SK-N-SH (cell line): ENCODE measurements at regions not wholly inside any gene's neighbourhood (a gene's known extent, or its start where the extent isn't known, plus 50 kb on each side); places are given as distances from the start of the nearest gene placed in this dataset.

Experiments used
- CTCF ChIA-PET: fragments of 300-600, 350-600 bp; formaldehyde crosslinking; extraction: SDS; loops from one replicate; lab custom pipeline; 2021; lab: Yijun Ruan, JAX
- POLR2A ChIA-PET: fragments of 350-600 bp; sonication (Branson Sonifier 250); formaldehyde crosslinking; extraction: SDS; loops from one replicate; lab custom pipeline; 2020; ENCODE audit warnings: antibody characterized with exemption, inconsistent platforms; lab: Yijun Ruan, JAX
- DNase-seq: peaks from one replicate; pipeline ENCODE4 v3.0.0; 2012
- H2AFZ ChIP-seq: fragments of 200-600 bp; sonication (generic); 2 replicates; pipeline ENCODE4 v1.8.1; 2016; ENCODE audit warnings: antibody characterized with exemption, mild to moderate bottlenecking, low read depth
- H3F3A ChIP-seq: fragments of 200-600 bp; sonication (generic); replicated peaks from 2 replicates; pipeline ENCODE3; 2016; ENCODE audit warnings: antibody characterized with exemption, mild to moderate bottlenecking; ENCODE audit not compliant: insufficient read depth
- H3K27ac ChIP-seq, 2 experiments: fragments of 200-500 bp in 1 of 2; fragments of 200-600 bp in 1 of 2; sonication (Bioruptor generic) in 1 of 2; sonication (generic), shearing (Covaris generic) in 1 of 2; 2 replicates each; pipeline versions ENCODE4 v1.5.1 to v1.6.1; 2014 to 2016; ENCODE audit warnings: low read depth in 2 of 2, inconsistent platforms in 1 of 2, low read length in 1 of 2, mild to moderate bottlenecking in 1 of 2, mixed read lengths in 1 of 2
- H3K27me3 ChIP-seq: fragments of 200-600 bp; sonication (generic), shearing (Covaris generic); 2 replicates; pipeline ENCODE4 v1.6.1; 2016; ENCODE audit warnings: mixed run types; ENCODE audit not compliant: insufficient read depth
- H3K36me3 ChIP-seq, 2 experiments: fragments of 200-500 bp in 1 of 2; fragments of 200-600 bp in 1 of 2; sonication (Bioruptor generic) in 1 of 2; sonication (generic) in 1 of 2; replicated peaks in 1 of 2; 2 replicates each; pipeline versions ENCODE3 to v1.5.1; 2014 to 2016; ENCODE audit warnings: low read length in 1 of 2, mild to moderate bottlenecking in 1 of 2; ENCODE audit not compliant: insufficient read depth in 2 of 2, control insufficient read depth in 1 of 2
- H3K4me1 ChIP-seq, 2 experiments: fragments of 200-500 bp in 1 of 2; fragments of 200-600 bp in 1 of 2; sonication (Bioruptor generic) in 1 of 2; sonication (generic), shearing (Covaris generic) in 1 of 2; 2 replicates each; pipeline versions ENCODE4 v1.5.1 to v1.6.1; 2014 to 2016; ENCODE audit warnings: low read depth in 1 of 2, low read length in 1 of 2, mixed run types in 1 of 2; ENCODE audit not compliant: insufficient read depth in 2 of 2, control insufficient read depth in 1 of 2
- H3K4me2 ChIP-seq: fragments of 200-600 bp; sonication (generic), shearing (Covaris generic); 2 replicates; pipeline ENCODE4 v1.6.1; 2017; ENCODE audit warnings: mixed run types
- H3K4me3 ChIP-seq, 2 experiments: fragments of 200-500 bp in 1 of 2; fragments of 200-600 bp in 1 of 2; sonication (Bioruptor generic) in 1 of 2; sonication (generic), shearing (Covaris generic) in 1 of 2; 2 replicates each; pipeline versions ENCODE4 v1.5.1 to v1.8.1; 2014 to 2016; ENCODE audit warnings: low read depth in 2 of 2, inconsistent platforms in 1 of 2, low read length in 1 of 2, mild to moderate bottlenecking in 1 of 2, mixed read lengths in 1 of 2, moderate library complexity in 1 of 2
- H3K79me2 ChIP-seq: fragments of 200-600 bp; sonication (generic); 2 replicates; pipeline ENCODE4 v1.8.1; 2017; ENCODE audit warnings: mild to moderate bottlenecking; ENCODE audit not compliant: insufficient read depth
- H3K9ac ChIP-seq: fragments of 200-600 bp; sonication (generic); 2 replicates; pipeline ENCODE4 v1.6.1; 2017; ENCODE audit warnings: mixed run types
- H3K9me2 ChIP-seq: fragments of 200-600 bp; sonication (generic); 2 replicates; pipeline ENCODE4 v1.6.1; 2017; ENCODE audit warnings: mixed run types
- H3K9me3 ChIP-seq: fragments of 200-600 bp; sonication (generic); 2 replicates; pipeline ENCODE4 v1.6.1; 2017; ENCODE audit warnings: mixed run types, mild to moderate bottlenecking, moderate library complexity
- H4K20me1 ChIP-seq: fragments of 200-600 bp; sonication (generic); 2 replicates; pipeline ENCODE4 v1.6.1; 2017; ENCODE audit warnings: mild to moderate bottlenecking, mixed run types; ENCODE audit not compliant: insufficient read depth
- ELF1 ChIP-seq: IDR thresholded peaks from 2 replicates; pipeline ENCODE4 v1.4.0; 2012
- EP300 ChIP-seq, 2 experiments: IDR thresholded peaks; 2 replicates each; pipeline versions ENCODE4 v1.4.0 to v1.6.1; 2012; ENCODE audit warnings: borderline replicate concordance in 1 of 2, low read depth in 1 of 2, low read length in 1 of 2
- FOXJ3 ChIP-seq: sonication (generic); formaldehyde crosslinking; IDR thresholded peaks from 2 replicates; pipeline ENCODE4 v1.5.1; 2020; ENCODE audit warnings: mild to moderate bottlenecking, missing genetic modification reagents
- FOXM1 ChIP-seq: IDR thresholded peaks from 2 replicates; pipeline ENCODE4 v1.4.0; 2012; ENCODE audit warnings: low read depth, mild to moderate bottlenecking
- GABPA ChIP-seq: IDR thresholded peaks from 2 replicates; pipeline ENCODE4 v1.4.0; 2012; ENCODE audit warnings: low read depth, mild to moderate bottlenecking
- GATA2 ChIP-seq: sonication (generic); formaldehyde crosslinking; IDR thresholded peaks from 2 replicates; pipeline ENCODE4 v1.5.0; 2020; ENCODE audit warnings: mild to moderate bottlenecking, missing genetic modification reagents
- NFIC ChIP-seq: IDR thresholded peaks from 2 replicates; pipeline ENCODE4 v1.4.0; 2012; ENCODE audit warnings: borderline replicate concordance
- RAD21 ChIP-seq: IDR thresholded peaks from 2 replicates; pipeline ENCODE4 v1.6.1; 2012; ENCODE audit warnings: mild to moderate bottlenecking, low read length
- RCOR1 ChIP-seq: fragments of 150-350 bp; IDR thresholded peaks from 2 replicates; pipeline ENCODE4 v1.6.1; 2017; ENCODE audit warnings: antibody characterized with exemption, low read length
- RFX5 ChIP-seq: IDR thresholded peaks from 2 replicates; pipeline ENCODE4 v1.6.1; 2012; ENCODE audit warnings: mild to moderate bottlenecking, improper control_type of control experiment, low read length
- RXRA ChIP-seq: IDR thresholded peaks from 2 replicates; pipeline ENCODE4 v1.4.0; 2012; ENCODE audit warnings: low read depth, mild to moderate bottlenecking, borderline replicate concordance
- SIN3A ChIP-seq: IDR thresholded peaks from 2 replicates; pipeline ENCODE4 v1.6.1; 2012; ENCODE audit warnings: low read depth, mild to moderate bottlenecking, low read length, moderate library complexity, borderline replicate concordance
- SMC3 ChIP-seq: IDR thresholded peaks from 2 replicates; pipeline ENCODE4 v1.6.1; 2012; ENCODE audit warnings: low read depth, low read length, improper control_type of control experiment
- WGBS: methylation state at CpG from one replicate; pipeline ENCODE4 v1.1.6; 2017; ENCODE audit warnings: low lambda C conversion rate; 5-methylcytosine and 5-hydroxymethylcytosine counted together
- TF ChIP-seq, protein P1 (sequence below): IDR thresholded peaks from 2 replicates; pipeline ENCODE4 v1.4.0; 2012; ENCODE audit warnings: low read depth, borderline replicate concordance
- TF ChIP-seq, protein P2 (sequence below): fragments of 150-350 bp; IDR thresholded peaks from 2 replicates; pipeline ENCODE4 v1.6.1; 2016; ENCODE audit warnings: mild to moderate bottlenecking, low read depth, low read length
- TF ChIP-seq, protein P3 (sequence below): fragments of 150-350 bp; IDR thresholded peaks from 2 replicates; pipeline ENCODE4 v1.6.1; 2017; ENCODE audit warnings: antibody characterized with exemption, low read length, low read depth, borderline replicate concordance
- TF ChIP-seq, protein P4 (sequence below): IDR thresholded peaks from 2 replicates; pipeline ENCODE4; 2012

DNA sequence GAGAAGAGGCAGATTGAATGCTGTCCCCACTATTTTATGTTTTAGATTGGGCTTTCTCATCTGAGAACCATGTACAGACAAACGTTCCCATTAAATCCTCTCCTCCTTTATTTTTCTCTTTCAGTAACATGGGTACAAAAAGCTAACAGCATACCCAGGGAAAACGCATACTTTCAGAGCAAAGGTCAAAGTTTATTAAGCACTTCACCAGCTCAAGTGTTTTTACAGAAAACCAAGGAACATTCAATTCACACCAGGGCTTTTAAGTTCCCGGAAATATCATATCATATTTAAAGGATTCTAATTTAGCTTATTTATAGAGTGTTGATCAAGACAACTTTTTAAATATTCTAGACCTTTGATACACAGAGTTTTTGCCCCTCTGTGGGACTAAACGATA lies 271.5 kb upstream of the C1orf87 start:
- 46% methylated on average over 4 of the region's 4 CpGs for WGBS
- H3K9ac ChIP-seq, result no peak overlapping the region
- POLR2A ChIA-PET, result no interaction called here
- no peak overlapping the region for H3K27ac ChIP-seq
- CTCF ChIA-PET, result no interaction called here
- H3F3A ChIP-seq, result no peaks in the 10 kb centered on the region
- no peaks in the 10 kb centered on the region for H4K20me1 ChIP-seq
- H3K36me3 ChIP-seq, result no peaks in the 10 kb centered on the region
- no peaks in the 10 kb centered on the region for H3K27me3 ChIP-seq
- H3K4me2 ChIP-seq, result no peak overlapping the region
- H3K79me2 ChIP-seq, result no peaks in the 10 kb centered on the region
- no peak overlapping the region for H3K4me3 ChIP-seq
- no peaks in the 10 kb centered on the region for H3K9me2 ChIP-seq
- no peaks in the 10 kb centered on the region for H3K9me3 ChIP-seq
- no peak for DNase-seq
- H2AFZ ChIP-seq, result no peak overlapping the region
- TF ChIP-seq, protein P1, sequence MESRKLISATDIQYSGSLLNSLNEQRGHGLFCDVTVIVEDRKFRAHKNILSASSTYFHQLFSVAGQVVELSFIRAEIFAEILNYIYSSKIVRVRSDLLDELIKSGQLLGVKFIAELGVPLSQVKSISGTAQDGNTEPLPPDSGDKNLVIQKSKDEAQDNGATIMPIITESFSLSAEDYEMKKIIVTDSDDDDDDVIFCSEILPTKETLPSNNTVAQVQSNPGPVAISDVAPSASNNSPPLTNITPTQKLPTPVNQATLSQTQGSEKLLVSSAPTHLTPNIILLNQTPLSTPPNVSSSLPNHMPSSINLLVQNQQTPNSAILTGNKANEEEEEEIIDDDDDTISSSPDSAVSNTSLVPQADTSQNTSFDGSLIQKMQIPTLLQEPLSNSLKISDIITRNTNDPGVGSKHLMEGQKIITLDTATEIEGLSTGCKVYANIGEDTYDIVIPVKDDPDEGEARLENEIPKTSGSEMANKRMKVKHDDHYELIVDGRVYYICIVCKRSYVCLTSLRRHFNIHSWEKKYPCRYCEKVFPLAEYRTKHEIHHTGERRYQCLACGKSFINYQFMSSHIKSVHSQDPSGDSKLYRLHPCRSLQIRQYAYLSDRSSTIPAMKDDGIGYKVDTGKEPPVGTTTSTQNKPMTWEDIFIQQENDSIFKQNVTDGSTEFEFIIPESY, result no peak
- TF ChIP-seq RAD21 (no peak), NFIC (no peak), EP300 (IDR thresholded peaks at IDR 0.05; ENCODE audit: borderline replicate concordance in 1 of 2, low read depth in 1 of 2, low read length in 1 of 2) (no peak), RXRA (no peak), FOXM1 (no peak), GATA2 (CRISPR knock-in tag) (no peak), SMC3 (no peak), GABPA (no peak), ELF1 (no peak), SIN3A (no peak), RCOR1 (no peak), FOXJ3 (no peak), RFX5 (no peak)
- TF ChIP-seq, protein P2, sequence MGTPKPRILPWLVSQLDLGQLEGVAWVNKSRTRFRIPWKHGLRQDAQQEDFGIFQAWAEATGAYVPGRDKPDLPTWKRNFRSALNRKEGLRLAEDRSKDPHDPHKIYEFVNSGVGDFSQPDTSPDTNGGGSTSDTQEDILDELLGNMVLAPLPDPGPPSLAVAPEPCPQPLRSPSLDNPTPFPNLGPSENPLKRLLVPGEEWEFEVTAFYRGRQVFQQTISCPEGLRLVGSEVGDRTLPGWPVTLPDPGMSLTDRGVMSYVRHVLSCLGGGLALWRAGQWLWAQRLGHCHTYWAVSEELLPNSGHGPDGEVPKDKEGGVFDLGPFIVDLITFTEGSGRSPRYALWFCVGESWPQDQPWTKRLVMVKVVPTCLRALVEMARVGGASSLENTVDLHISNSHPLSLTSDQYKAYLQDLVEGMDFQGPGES, result no peak
- TF ChIP-seq, protein P3, sequence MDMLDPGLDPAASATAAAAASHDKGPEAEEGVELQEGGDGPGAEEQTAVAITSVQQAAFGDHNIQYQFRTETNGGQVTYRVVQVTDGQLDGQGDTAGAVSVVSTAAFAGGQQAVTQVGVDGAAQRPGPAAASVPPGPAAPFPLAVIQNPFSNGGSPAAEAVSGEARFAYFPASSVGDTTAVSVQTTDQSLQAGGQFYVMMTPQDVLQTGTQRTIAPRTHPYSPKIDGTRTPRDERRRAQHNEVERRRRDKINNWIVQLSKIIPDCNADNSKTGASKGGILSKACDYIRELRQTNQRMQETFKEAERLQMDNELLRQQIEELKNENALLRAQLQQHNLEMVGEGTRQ, result no peak
- TF ChIP-seq, protein P4, sequence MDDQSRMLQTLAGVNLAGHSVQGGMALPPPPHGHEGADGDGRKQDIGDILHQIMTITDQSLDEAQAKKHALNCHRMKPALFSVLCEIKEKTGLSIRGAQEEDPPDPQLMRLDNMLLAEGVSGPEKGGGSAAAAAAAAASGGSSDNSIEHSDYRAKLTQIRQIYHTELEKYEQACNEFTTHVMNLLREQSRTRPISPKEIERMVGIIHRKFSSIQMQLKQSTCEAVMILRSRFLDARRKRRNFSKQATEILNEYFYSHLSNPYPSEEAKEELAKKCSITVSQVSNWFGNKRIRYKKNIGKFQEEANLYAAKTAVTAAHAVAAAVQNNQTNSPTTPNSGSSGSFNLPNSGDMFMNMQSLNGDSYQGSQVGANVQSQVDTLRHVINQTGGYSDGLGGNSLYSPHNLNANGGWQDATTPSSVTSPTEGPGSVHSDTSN, result no peak
- TF ChIP-seq, all 33 proteins: peak for 0
- no peaks in the 10 kb centered on the region for H3K4me1 ChIP-seq
